Keratinocyte (primary cell): ENCODE measurements at regions not wholly inside any gene's neighbourhood (a gene's known extent, or its start where the extent isn't known, plus 50 kb on each side); places are given as distances from the start of the nearest gene placed in this dataset.

ENCODE experiments used
- DNase-seq: peaks from one replicate; pipeline ENCODE4 v3.0.0-alpha.2; 2011; ENCODE audit warnings: low read depth, missing footprints, low spot score
- FAIRE-seq: peaks from 2 replicates; lab custom pipeline; 2011; peaks lifted over from hg19 to GRCh38; lab: Jason Lieb, UNC
- H2AFZ ChIP-seq: 2 replicates; pipeline ENCODE4 v1.6.0; 2012; ENCODE audit warnings: low read length, control low read depth, inconsistent platforms; ENCODE audit not compliant: control insufficient read depth
- H3K27ac ChIP-seq: 2 replicates; pipeline ENCODE4 v1.5.1; 2011; ENCODE audit warnings: low read length; ENCODE audit not compliant: control insufficient read depth, insufficient read depth
- H3K27me3 ChIP-seq: 3 replicates; pipeline ENCODE4 v1.6.0; 2011; ENCODE audit warnings: low read length; ENCODE audit not compliant: control insufficient read depth, insufficient read depth; ENCODE audit errors: extremely low read depth
- H3K36me3 ChIP-seq, 2 experiments: 2 replicates in 1 of 2; 3 replicates in 1 of 2; pipeline ENCODE4 v1.5.1; 2011; ENCODE audit warnings: low read length in 2 of 2, mild to moderate bottlenecking in 1 of 2; ENCODE audit not compliant: control insufficient read depth in 2 of 2, insufficient read depth in 2 of 2; ENCODE audit errors: extremely low read depth in 1 of 2
- H3K4me1 ChIP-seq: 3 replicates; pipeline ENCODE4 v1.5.1; 2011; ENCODE audit warnings: low read length; ENCODE audit not compliant: control insufficient read depth, insufficient read depth; ENCODE audit errors: extremely low read depth
- H3K4me2 ChIP-seq: 3 replicates; pipeline ENCODE4 v1.6.0; 2011; ENCODE audit warnings: low read depth, low read length; ENCODE audit not compliant: control insufficient read depth, insufficient read depth; ENCODE audit errors: extremely low read depth
- H3K4me3 ChIP-seq, 3 experiments: fragments of 200-600 bp in 1 of 3; sonication (generic) in 1 of 3; 2 replicates in 2 of 3; 3 replicates in 1 of 3; pipeline ENCODE4 v1.5.1; 2011 to 2016; ENCODE audit warnings: low read length in 3 of 3, mild to moderate bottlenecking in 3 of 3, control low read depth in 2 of 3, inconsistent platforms in 1 of 3, low read depth in 1 of 3, mixed read lengths in 1 of 3, mixed run types in 1 of 3, moderate library complexity in 1 of 3; ENCODE audit not compliant: control insufficient read depth in 2 of 3, insufficient read depth in 2 of 3; ENCODE audit errors: extremely low read depth in 1 of 3
- H3K79me2 ChIP-seq: 2 replicates; pipeline ENCODE4 v1.6.0; 2012; ENCODE audit warnings: low read length; ENCODE audit not compliant: control insufficient read depth, insufficient read depth
- H3K9ac ChIP-seq: 3 replicates; pipeline ENCODE4 v1.6.0; 2011; ENCODE audit warnings: low read length; ENCODE audit not compliant: control insufficient read depth, insufficient read depth; ENCODE audit errors: extremely low read depth
- H3K9me1 ChIP-seq: 3 replicates; pipeline ENCODE4 v1.6.0; 2011; ENCODE audit warnings: low read length; ENCODE audit not compliant: control insufficient read depth, insufficient read depth; ENCODE audit errors: extremely low read depth
- H3K9me3 ChIP-seq: 2 replicates; pipeline ENCODE4 v1.5.1; 2012; ENCODE audit warnings: low read depth, low read length; ENCODE audit not compliant: control insufficient read depth
- H4K20me1 ChIP-seq: 3 replicates; pipeline ENCODE4 v1.6.0; 2011; ENCODE audit warnings: low read length; ENCODE audit not compliant: control insufficient read depth, insufficient read depth; ENCODE audit errors: extremely low read depth
- EZH2 ChIP-seq: IDR thresholded peaks from one replicate; pipeline ENCODE4 v1.6.1; 2012; ENCODE audit warnings: inconsistent platforms, mild to moderate bottlenecking, low read length, moderate library complexity
- dilution Hi-C: fragments of 300-500 bp; cut with MboI; formaldehyde crosslinking; loops from one replicate; pipeline ENCODE4 v1.7.0; 2020; ENCODE audit warnings: low sequenced_read_pairs; ENCODE audit not compliant: extremely low pct_ligation_motif_present
- TF ChIP-seq, protein P1 (sequence below), 3 experiments: IDR thresholded peaks in 1 of 3; conservative IDR thresholded peaks in 1 of 3; optimal IDR thresholded peaks in 1 of 3; 2 replicates in 2 of 3; 3 replicates in 1 of 3; pipeline versions ENCODE3 to v1.5.1; 2011; ENCODE audit warnings: low read length in 3 of 3, mild to moderate bottlenecking in 3 of 3, moderate library complexity in 2 of 3, control low read depth in 1 of 3, inconsistent platforms in 1 of 3; ENCODE audit not compliant: insufficient read depth in 2 of 3; ENCODE audit errors: extremely low read depth in 1 of 3

DNA sequence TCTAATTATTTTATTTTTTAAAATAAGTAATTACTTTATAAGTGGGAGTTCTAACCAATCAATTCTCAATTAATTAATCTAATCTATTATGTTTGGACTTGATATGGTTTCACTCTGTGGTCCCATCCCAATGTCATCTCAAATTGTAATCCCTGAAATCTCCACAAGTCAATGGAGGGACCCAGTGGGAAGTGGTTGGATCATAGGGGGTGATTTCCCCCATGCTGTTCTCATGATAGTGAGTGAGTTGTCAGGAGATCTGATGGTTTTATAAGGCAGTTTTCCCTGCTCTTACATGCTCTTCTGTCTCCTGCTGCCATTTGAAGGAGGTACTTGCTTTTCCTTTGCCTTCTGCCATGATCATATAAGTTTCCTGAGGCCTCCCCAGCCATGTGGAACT, 836.1 kb downstream of the GALC start:
- Histone ChIP-seq H3K79me2 (no peaks in the 10 kb centered on the region), H3K4me2 (no peak overlapping the region), H3K9me1 (no peaks in the 10 kb centered on the region), H3K9me3 (no peaks in the 10 kb centered on the region), H3K36me3 (no peaks in the 10 kb centered on the region), H2AFZ (no peak overlapping the region), H3K27ac (no peak overlapping the region), H3K4me3 (no peak overlapping the region), H3K27me3 (no peaks in the 10 kb centered on the region), H3K9ac (no peak overlapping the region), H4K20me1 (no peaks in the 10 kb centered on the region), H3K4me1 (no peaks in the 10 kb centered on the region)
- TF ChIP-seq, protein P1, sequence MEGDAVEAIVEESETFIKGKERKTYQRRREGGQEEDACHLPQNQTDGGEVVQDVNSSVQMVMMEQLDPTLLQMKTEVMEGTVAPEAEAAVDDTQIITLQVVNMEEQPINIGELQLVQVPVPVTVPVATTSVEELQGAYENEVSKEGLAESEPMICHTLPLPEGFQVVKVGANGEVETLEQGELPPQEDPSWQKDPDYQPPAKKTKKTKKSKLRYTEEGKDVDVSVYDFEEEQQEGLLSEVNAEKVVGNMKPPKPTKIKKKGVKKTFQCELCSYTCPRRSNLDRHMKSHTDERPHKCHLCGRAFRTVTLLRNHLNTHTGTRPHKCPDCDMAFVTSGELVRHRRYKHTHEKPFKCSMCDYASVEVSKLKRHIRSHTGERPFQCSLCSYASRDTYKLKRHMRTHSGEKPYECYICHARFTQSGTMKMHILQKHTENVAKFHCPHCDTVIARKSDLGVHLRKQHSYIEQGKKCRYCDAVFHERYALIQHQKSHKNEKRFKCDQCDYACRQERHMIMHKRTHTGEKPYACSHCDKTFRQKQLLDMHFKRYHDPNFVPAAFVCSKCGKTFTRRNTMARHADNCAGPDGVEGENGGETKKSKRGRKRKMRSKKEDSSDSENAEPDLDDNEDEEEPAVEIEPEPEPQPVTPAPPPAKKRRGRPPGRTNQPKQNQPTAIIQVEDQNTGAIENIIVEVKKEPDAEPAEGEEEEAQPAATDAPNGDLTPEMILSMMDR (optimal IDR thresholded peaks at IDR 0.05 in 1 of 3, IDR thresholded peaks at IDR 0.05 in 1 of 3, conservative IDR thresholded peaks at IDR 0.05 in 1 of 3; ENCODE audit: extremely low read depth in 1 of 3, insufficient read depth in 2 of 3, low read length in 3 of 3): no peak
- TF ChIP-seq EZH2: no peak
- dilution Hi-C loops: no loop called here
- no peak for DNase-seq
- FAIRE-seq: no peak

DNA sequence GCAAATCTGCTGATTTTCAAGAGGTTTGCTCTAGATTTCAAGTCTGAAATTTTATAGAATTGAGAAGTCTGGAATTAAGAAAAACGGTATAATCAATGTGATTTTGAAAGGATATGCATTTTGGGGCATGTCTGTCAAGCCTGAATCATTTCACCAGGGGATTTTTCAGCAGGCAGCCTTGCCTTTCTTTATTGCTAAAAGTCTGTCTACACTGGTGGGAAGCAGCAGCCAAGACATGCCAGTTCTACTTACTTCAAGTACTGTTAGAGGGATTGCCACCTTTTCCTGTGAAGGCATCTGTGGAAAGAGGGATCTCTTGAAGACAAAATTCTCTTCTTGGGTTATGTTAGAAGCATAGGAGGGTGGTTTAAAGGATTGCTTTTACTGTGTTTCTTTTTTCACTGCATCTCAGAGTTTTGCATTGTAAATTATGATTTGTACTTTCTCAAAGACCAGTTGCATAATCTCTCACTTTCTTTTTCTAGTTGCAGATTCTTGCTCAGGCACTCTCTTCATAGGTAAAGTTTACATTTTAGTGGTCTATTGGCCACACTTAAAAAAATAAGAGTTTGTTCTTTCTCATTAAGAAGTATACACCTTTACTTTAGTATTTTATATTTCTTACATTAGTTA, 837.0 kb downstream of the GALC start:
- no peak overlapping the region for H3K27ac ChIP-seq
- no peaks in the 10 kb centered on the region for H3K36me3 ChIP-seq
- H3K4me2 ChIP-seq: no peak overlapping the region
- no peak overlapping the region for H3K9ac ChIP-seq
- TF ChIP-seq EZH2: no peak
- TF ChIP-seq, protein P1 (optimal IDR thresholded peaks at IDR 0.05 in 1 of 3, IDR thresholded peaks at IDR 0.05 in 1 of 3, conservative IDR thresholded peaks at IDR 0.05 in 1 of 3; ENCODE audit: extremely low read depth in 1 of 3, insufficient read depth in 2 of 3, low read length in 3 of 3): no peak
- dilution Hi-C loops: no loop called here
- FAIRE-seq: no peak
- no peaks in the 10 kb centered on the region for H4K20me1 ChIP-seq
- no peak overlapping the region for H3K4me3 ChIP-seq
- no peak overlapping the region for H2AFZ ChIP-seq
- no peaks in the 10 kb centered on the region for H3K9me3 ChIP-seq
- no peaks in the 10 kb centered on the region for H3K27me3 ChIP-seq
- no peak for DNase-seq
- H3K79me2 ChIP-seq: no peaks in the 10 kb centered on the region
- H3K9me1 ChIP-seq: no peaks in the 10 kb centered on the region
- H3K4me1 ChIP-seq: no peaks in the 10 kb centered on the region
